WTC11 (cell line): ENCODE measurements at regions not wholly inside any gene's neighbourhood (a gene's known extent, or its start where the extent isn't known, plus 50 kb on each side); places are given as distances from the start of the nearest gene placed in this dataset.

ENCODE experiments used
- CREB1 ChIP-seq: sonication (generic); formaldehyde crosslinking; IDR thresholded peaks from 2 replicates; pipeline ENCODE4 v1.8.0; 2023; ENCODE audit warnings: mild to moderate bottlenecking, missing genetic modification reagents
- ELF4 ChIP-seq: sonication (generic); formaldehyde crosslinking; IDR thresholded peaks from 2 replicates; pipeline ENCODE4 v1.8.1; 2022; ENCODE audit warnings: low read depth, mild to moderate bottlenecking, moderate library complexity, missing genetic modification reagents
- ETV6 ChIP-seq: sonication (generic); formaldehyde crosslinking; IDR thresholded peaks from 2 replicates; pipeline ENCODE4 v1.8.1; 2022; ENCODE audit warnings: mild to moderate bottlenecking, missing genetic modification reagents
- FOXK1 ChIP-seq: sonication (generic); formaldehyde crosslinking; IDR thresholded peaks from 2 replicates; pipeline ENCODE4 v1.8.0; 2022; ENCODE audit warnings: mild to moderate bottlenecking, moderate library complexity, missing genetic modification reagents
- GRHL2 ChIP-seq: fragments of 250-450 bp; sonication (Bioruptor Pico); IDR thresholded peaks from 2 replicates; pipeline ENCODE4 v1.8.0; 2022; ENCODE audit warnings: mild to moderate bottlenecking, moderate library complexity; ENCODE audit not compliant: insufficient replicate concordance, severe bottlenecking
- NFYB ChIP-seq: sonication (generic); formaldehyde crosslinking; conservative IDR thresholded peaks from 2 replicates; pipeline ENCODE4 v1.8.0; 2022; ENCODE audit warnings: low read depth, missing genetic modification reagents
- ZNF138 ChIP-seq: sonication (generic); formaldehyde crosslinking; conservative IDR thresholded peaks from 2 replicates; pipeline ENCODE4 v1.8.1; 2022; ENCODE audit warnings: mild to moderate bottlenecking, moderate library complexity, missing genetic modification reagents
- TF ChIP-seq, protein P1 (sequence below): fragments of 200-600 bp; IDR thresholded peaks from 2 replicates; pipeline ENCODE4 v1.8.0; 2022; ENCODE audit warnings: antibody characterized with exemption
- TF ChIP-seq, protein P2 (sequence below): sonication (generic); formaldehyde crosslinking; IDR thresholded peaks from 2 replicates; pipeline ENCODE4 v1.8.1; 2022; ENCODE audit warnings: mild to moderate bottlenecking, missing genetic modification reagents, moderate library complexity, borderline replicate concordance
- TF ChIP-seq, protein P3 (sequence below): sonication (generic); formaldehyde crosslinking; IDR thresholded peaks from 2 replicates; pipeline ENCODE4 v1.8.0; 2022; ENCODE audit warnings: mild to moderate bottlenecking, missing genetic modification reagents
- TF ChIP-seq, protein P4 (sequence below): sonication (generic); formaldehyde crosslinking; IDR thresholded peaks from 2 replicates; pipeline ENCODE4 v1.8.0; 2023; ENCODE audit warnings: missing genetic modification reagents
- TF ChIP-seq, protein P5 (sequence below): sonication (generic); formaldehyde crosslinking; IDR thresholded peaks from 2 replicates; pipeline ENCODE4 v1.8.0; 2022; ENCODE audit warnings: mild to moderate bottlenecking, missing genetic modification reagents
- TF ChIP-seq, protein P6 (sequence below): sonication (generic); formaldehyde crosslinking; conservative IDR thresholded peaks from 2 replicates; pipeline ENCODE4 v1.8.1; 2022; ENCODE audit warnings: mild to moderate bottlenecking, missing genetic modification reagents

DNA sequence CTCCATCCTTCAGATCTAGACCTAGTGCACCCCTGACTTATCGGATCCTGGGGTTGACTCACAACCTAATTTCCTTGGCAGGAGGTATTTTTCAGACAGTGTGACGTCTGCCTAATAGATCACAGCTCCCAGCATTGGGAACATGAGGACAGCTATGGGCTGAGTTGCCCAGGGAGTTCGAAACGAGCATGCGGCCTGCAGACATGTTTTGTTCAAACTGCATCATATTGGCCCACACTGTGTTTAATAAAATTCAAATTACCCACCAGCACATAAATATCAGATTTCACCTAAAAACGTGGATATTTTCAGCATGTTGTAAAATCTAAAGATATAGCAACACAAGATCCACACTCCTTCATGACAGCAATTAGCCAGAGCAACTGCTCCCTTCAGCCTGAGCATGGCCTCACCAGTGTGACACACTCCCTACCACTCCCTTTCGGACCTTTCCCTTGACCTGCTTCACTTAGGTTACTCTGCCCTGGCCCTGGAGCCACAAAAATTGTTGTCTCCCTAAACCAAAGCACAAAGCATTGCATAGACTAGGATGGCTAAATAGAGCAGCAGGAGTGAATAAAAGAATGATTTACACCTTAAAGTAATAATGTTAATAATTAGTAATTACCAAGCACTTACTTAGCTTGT is 53.6 kb upstream of the USP47 start:
- TF ChIP-seq, protein P1, sequence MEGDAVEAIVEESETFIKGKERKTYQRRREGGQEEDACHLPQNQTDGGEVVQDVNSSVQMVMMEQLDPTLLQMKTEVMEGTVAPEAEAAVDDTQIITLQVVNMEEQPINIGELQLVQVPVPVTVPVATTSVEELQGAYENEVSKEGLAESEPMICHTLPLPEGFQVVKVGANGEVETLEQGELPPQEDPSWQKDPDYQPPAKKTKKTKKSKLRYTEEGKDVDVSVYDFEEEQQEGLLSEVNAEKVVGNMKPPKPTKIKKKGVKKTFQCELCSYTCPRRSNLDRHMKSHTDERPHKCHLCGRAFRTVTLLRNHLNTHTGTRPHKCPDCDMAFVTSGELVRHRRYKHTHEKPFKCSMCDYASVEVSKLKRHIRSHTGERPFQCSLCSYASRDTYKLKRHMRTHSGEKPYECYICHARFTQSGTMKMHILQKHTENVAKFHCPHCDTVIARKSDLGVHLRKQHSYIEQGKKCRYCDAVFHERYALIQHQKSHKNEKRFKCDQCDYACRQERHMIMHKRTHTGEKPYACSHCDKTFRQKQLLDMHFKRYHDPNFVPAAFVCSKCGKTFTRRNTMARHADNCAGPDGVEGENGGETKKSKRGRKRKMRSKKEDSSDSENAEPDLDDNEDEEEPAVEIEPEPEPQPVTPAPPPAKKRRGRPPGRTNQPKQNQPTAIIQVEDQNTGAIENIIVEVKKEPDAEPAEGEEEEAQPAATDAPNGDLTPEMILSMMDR, result no peak; the same call in 1 of the 2 replicates
- TF ChIP-seq, protein P2, sequence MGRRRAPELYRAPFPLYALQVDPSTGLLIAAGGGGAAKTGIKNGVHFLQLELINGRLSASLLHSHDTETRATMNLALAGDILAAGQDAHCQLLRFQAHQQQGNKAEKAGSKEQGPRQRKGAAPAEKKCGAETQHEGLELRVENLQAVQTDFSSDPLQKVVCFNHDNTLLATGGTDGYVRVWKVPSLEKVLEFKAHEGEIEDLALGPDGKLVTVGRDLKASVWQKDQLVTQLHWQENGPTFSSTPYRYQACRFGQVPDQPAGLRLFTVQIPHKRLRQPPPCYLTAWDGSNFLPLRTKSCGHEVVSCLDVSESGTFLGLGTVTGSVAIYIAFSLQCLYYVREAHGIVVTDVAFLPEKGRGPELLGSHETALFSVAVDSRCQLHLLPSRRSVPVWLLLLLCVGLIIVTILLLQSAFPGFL, result no peak
- TF ChIP-seq, protein P3, sequence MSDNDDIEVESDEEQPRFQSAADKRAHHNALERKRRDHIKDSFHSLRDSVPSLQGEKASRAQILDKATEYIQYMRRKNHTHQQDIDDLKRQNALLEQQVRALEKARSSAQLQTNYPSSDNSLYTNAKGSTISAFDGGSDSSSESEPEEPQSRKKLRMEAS (CRISPR knock-in tag), result no peak
- TF ChIP-seq, protein P4, sequence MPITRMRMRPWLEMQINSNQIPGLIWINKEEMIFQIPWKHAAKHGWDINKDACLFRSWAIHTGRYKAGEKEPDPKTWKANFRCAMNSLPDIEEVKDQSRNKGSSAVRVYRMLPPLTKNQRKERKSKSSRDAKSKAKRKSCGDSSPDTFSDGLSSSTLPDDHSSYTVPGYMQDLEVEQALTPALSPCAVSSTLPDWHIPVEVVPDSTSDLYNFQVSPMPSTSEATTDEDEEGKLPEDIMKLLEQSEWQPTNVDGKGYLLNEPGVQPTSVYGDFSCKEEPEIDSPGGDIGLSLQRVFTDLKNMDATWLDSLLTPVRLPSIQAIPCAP (CRISPR knock-in tag), result no peak
- TF ChIP-seq CREB1 (no peak), ETV6 (no peak), ELF4 (CRISPR knock-in tag) (no peak), FOXK1 (CRISPR knock-in tag) (no peak), ZNF138 (CRISPR knock-in tag) (no peak), NFYB (no peak), GRHL2 (CRISPR knock-in tag) (no peak)
- TF ChIP-seq, protein P5, sequence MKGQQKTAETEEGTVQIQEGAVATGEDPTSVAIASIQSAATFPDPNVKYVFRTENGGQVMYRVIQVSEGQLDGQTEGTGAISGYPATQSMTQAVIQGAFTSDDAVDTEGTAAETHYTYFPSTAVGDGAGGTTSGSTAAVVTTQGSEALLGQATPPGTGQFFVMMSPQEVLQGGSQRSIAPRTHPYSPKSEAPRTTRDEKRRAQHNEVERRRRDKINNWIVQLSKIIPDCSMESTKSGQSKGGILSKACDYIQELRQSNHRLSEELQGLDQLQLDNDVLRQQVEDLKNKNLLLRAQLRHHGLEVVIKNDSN (CRISPR knock-in tag), result no peak
- TF ChIP-seq, protein P6, sequence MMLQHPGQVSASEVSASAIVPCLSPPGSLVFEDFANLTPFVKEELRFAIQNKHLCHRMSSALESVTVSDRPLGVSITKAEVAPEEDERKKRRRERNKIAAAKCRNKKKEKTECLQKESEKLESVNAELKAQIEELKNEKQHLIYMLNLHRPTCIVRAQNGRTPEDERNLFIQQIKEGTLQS (CRISPR knock-in tag), result no peak
